Left renal cortex interstitium (tissue), 4 donors: ENCODE measurements at regions not wholly inside any gene's neighbourhood (a gene's known extent, or its start where the extent isn't known, plus 50 kb on each side); places are given as distances from the start of the nearest gene placed in this dataset.

Experiments used
- DNase-seq, 4 donors: peaks; one replicate each; pipeline ENCODE4 v3.0.0-alpha.2; 2013; ENCODE audit warnings: low read depth in 4 of 4, low spot score in 2 of 4, missing footprints in 1 of 4

- DNase-seq, result no peak
Measured at GRCh38 chr3:187992609-187993008, 161.3 kb upstream of the LPP start.

GRCh38 chr3:187994221-187995042 lies 159.5 kb upstream of the LPP start:
- no peak for DNase-seq

- DNase-seq, result no peak
Measured at GRCh38 chr3:187995043-187995400, 158.9 kb upstream of the LPP start.

- DNase-seq, result no peak
Measured at GRCh38 chr3:187995667-187996066, 158.3 kb upstream of the LPP start.

GRCh38 chr3:187996609-187997008 lies 157.3 kb upstream of the LPP start:
- no peak for DNase-seq

- DNase-seq, result no peak
Measured at GRCh38 chr3:187997490-187997889, 156.5 kb upstream of the LPP start.

- DNase-seq, result no peak
Measured at GRCh38 chr3:187997946-187998561, 155.9 kb upstream of the LPP start.

GRCh38 chr3:187998611-187999010 lies 155.3 kb upstream of the LPP start:
- no peak for DNase-seq

- DNase-seq, result no peak
Measured at GRCh38 chr3:187999821-188000220, 154.1 kb upstream of the LPP start.

GRCh38 chr3:188000361-188000861 lies 153.5 kb upstream of the LPP start:
- DNase-seq, result no peak

GRCh38 chr3:188001093-188001492 lies 152.9 kb upstream of the LPP start:
- no peak for DNase-seq

- DNase-seq, result no peak
Measured at GRCh38 chr3:188001926-188002325, 152.0 kb upstream of the LPP start.

- no peak for DNase-seq
Measured at GRCh38 chr3:188002626-188003138, 151.3 kb upstream of the LPP start.

- DNase-seq, result no peak
Measured at GRCh38 chr3:188003188-188004171, 150.5 kb upstream of the LPP start.

GRCh38 chr3:188006726-188007393 lies 147.1 kb upstream of the LPP start:
- DNase-seq, result no peak

GRCh38 chr3:188007897-188008296 lies 146.1 kb upstream of the LPP start:
- no peak for DNase-seq

- no peak for DNase-seq
Measured at GRCh38 chr3:188008582-188009213, 145.3 kb upstream of the LPP start.

- DNase-seq, result no peak
Measured at GRCh38 chr3:188010478-188010877, 143.5 kb upstream of the LPP start.

GRCh38 chr3:188019727-188020126 lies 134.2 kb upstream of the LPP start:
- no peak for DNase-seq

GRCh38 chr3:188021041-188021440 lies 132.9 kb upstream of the LPP start:
- DNase-seq, result no peak
